Lower leg skin (tissue), 3 donors: ENCODE measurements at regions not wholly inside any gene's neighbourhood (a gene's known extent, or its start where the extent isn't known, plus 50 kb on each side); places are given as distances from the start of the nearest gene placed in this dataset.
"Not testable (repeated sequence)": the region's sequence is repeated elsewhere in the genome, so short reads cannot be mapped to it uniquely, and the experiment has no call there.

Source experiments
- POLR2A ChIP-seq, 2 donors: fragments of 450-650 bp; IDR thresholded peaks; one replicate each; pipeline ENCODE4 v1.6.1; 2016 to 2017; ENCODE audit warnings: antibody characterized with exemption in 2 of 2, mild to moderate bottlenecking in 1 of 2, moderate library complexity in 1 of 2
- TF ChIP-seq, protein P1 (sequence below), 3 donors: fragments of 450-650 bp; IDR thresholded peaks; one replicate each; pipeline ENCODE4 v1.5.1; 2016; ENCODE audit warnings: antibody characterized with exemption in 3 of 3, mild to moderate bottlenecking in 3 of 3, moderate library complexity in 2 of 3

DNA sequence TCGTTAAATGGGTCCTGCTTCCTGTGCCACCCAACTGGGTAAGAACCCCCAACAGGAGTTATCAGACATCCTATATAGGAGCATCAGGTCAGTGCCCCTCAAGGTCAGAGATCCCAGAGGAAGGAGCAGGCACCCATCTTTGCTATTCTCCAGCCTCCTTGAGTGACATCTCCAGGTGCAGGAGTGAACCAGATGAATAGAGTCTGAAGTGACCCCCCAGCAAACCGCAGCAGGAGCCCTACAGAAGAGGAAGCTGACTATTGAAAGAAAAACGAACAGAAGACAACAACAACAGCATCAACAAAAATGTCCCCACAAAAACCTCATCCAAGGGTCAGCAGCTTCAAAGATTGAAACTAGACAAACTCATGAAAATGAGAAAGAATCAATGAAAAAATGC lies 72.0 kb downstream of the RAD51AP2 start:
- TF ChIP-seq, protein P1, sequence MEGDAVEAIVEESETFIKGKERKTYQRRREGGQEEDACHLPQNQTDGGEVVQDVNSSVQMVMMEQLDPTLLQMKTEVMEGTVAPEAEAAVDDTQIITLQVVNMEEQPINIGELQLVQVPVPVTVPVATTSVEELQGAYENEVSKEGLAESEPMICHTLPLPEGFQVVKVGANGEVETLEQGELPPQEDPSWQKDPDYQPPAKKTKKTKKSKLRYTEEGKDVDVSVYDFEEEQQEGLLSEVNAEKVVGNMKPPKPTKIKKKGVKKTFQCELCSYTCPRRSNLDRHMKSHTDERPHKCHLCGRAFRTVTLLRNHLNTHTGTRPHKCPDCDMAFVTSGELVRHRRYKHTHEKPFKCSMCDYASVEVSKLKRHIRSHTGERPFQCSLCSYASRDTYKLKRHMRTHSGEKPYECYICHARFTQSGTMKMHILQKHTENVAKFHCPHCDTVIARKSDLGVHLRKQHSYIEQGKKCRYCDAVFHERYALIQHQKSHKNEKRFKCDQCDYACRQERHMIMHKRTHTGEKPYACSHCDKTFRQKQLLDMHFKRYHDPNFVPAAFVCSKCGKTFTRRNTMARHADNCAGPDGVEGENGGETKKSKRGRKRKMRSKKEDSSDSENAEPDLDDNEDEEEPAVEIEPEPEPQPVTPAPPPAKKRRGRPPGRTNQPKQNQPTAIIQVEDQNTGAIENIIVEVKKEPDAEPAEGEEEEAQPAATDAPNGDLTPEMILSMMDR (IDR thresholded peaks at IDR 0.05), result not testable (repeated sequence)
- TF ChIP-seq POLR2A (IDR thresholded peaks at IDR 0.05), result not testable (repeated sequence)
